SK-N-SH (cell line): ENCODE measurements at regions not wholly inside any gene's neighbourhood (a gene's known extent, or its start where the extent isn't known, plus 50 kb on each side); places are given as distances from the start of the nearest gene placed in this dataset.

Experiments
- CHD2 ChIP-seq: fragments of 150-350 bp; IDR thresholded peaks from 2 replicates; pipeline ENCODE4 v1.6.1; 2018; ENCODE audit warnings: low read length; ENCODE audit not compliant: partially characterized antibody
- CTCF ChIP-seq: fragments of 200-600 bp; sonication (generic); IDR thresholded peaks from 2 replicates; pipeline ENCODE4 v1.6.1; 2017; ENCODE audit warnings: antibody characterized with exemption, mild to moderate bottlenecking, moderate library complexity
- EZH2phosphoT487 ChIP-seq: fragments of 200-600 bp; sonication (generic); IDR thresholded peaks from 2 replicates; pipeline ENCODE4 v1.6.1; 2017; ENCODE audit warnings: low read depth, mixed run types, mild to moderate bottlenecking, antibody characterized with exemption, moderate library complexity, borderline replicate concordance
- GABPA ChIP-seq: IDR thresholded peaks from 2 replicates; pipeline ENCODE4 v1.4.0; 2012; ENCODE audit warnings: low read depth, mild to moderate bottlenecking
- MAX ChIP-seq: IDR thresholded peaks from 2 replicates; pipeline ENCODE4 v1.4.0; 2012; ENCODE audit warnings: low read depth
- REST ChIP-seq: IDR thresholded peaks from 2 replicates; pipeline ENCODE4 v1.6.1; 2012; ENCODE audit warnings: mild to moderate bottlenecking, low read depth, low read length, moderate library complexity
- RFX5 ChIP-seq: IDR thresholded peaks from 2 replicates; pipeline ENCODE4 v1.6.1; 2012; ENCODE audit warnings: mild to moderate bottlenecking, improper control_type of control experiment, low read length
- YY1 ChIP-seq: IDR thresholded peaks from 2 replicates; pipeline ENCODE4 v1.4.0; 2012; ENCODE audit warnings: low read depth, mild to moderate bottlenecking
- ZBTB33 ChIP-seq: IDR thresholded peaks from 2 replicates; pipeline ENCODE4 v1.4.0; 2012; ENCODE audit warnings: low read depth, borderline replicate concordance

GRCh38 chr2:126971162-126971480 lies 72.4 kb downstream of the TEX51 start:
- TF ChIP-seq EZH2phosphoT487 = no peak
- no peak for TF ChIP-seq CTCF
- TF ChIP-seq GABPA = no peak
- no peak for TF ChIP-seq ZBTB33
- no peak for TF ChIP-seq MAX
- TF ChIP-seq CHD2 = no peak
- TF ChIP-seq RFX5 = no peak
- no peak for TF ChIP-seq YY1
- no peak for TF ChIP-seq REST
